Esophagus squamous epithelium (tissue), 5 donors: ENCODE measurements at regions not wholly inside any gene's neighbourhood (a gene's known extent, or its start where the extent isn't known, plus 50 kb on each side); places are given as distances from the start of the nearest gene placed in this dataset.

Source experiments
- DNase-seq: peaks from one replicate; lab custom pipeline; 2025; lab: John Stamatoyannopoulos, UW
- H3K27ac ChIP-seq, 4 donors: fragments of 200-600 bp; sonication (generic); one replicate each; pipeline ENCODE4 v1.5.1; 2016 to 2019; ENCODE audit warnings: mild to moderate bottlenecking in 1 of 4
- H3K27me3 ChIP-seq, 4 donors: fragments of 200-600 bp; sonication (generic); 1 replicate in 3 of 4; 2 replicates in 1 of 4; pipeline versions ENCODE4 v1.5.1 to v1.6.0; 2017 to 2021; ENCODE audit warnings: antibody characterized with exemption in 1 of 4
- H3K36me3 ChIP-seq, 3 donors: fragments of 200-600 bp; sonication (generic); one replicate each; pipeline ENCODE4 v1.5.1; 2016 to 2019
- H3K4me1 ChIP-seq, 3 donors: fragments of 200-600 bp; sonication (generic); one replicate each; pipeline ENCODE4 v1.5.1; 2017 to 2019
- H3K4me3 ChIP-seq, 4 donors: fragments of 200-600 bp; sonication (generic); 1 replicate in 3 of 4; 2 replicates in 1 of 4; pipeline ENCODE4 v1.5.1; 2016 to 2019; ENCODE audit warnings: mild to moderate bottlenecking in 2 of 4, moderate library complexity in 1 of 4
- H3K9me3 ChIP-seq, 3 donors: fragments of 200-600 bp; sonication (generic); one replicate each; pipeline ENCODE4 v1.5.1; 2016 to 2019
- POLR2A ChIP-seq, 4 donors: fragments of 450-650 bp; IDR thresholded peaks; one replicate each; pipeline ENCODE4 v1.6.1; 2017; ENCODE audit warnings: antibody characterized with exemption in 4 of 4, mild to moderate bottlenecking in 4 of 4, moderate library complexity in 3 of 4
- WGBS, 2 donors: methylation state at CpG; one replicate each; pipeline ENCODE4 v1.1.5; 2018; 5-methylcytosine and 5-hydroxymethylcytosine counted together
- intact Hi-C: fragments of 100-400 bp; cut with DNase I; formaldehyde crosslinking; loops from one replicate; pipeline ENCODE4 v1.15.0; 2022
- TF ChIP-seq, protein P1 (sequence below), 6 experiments: fragments of 450-650 bp in 4 of 6; fragments of 200-600 bp in 2 of 6; sonication (generic) in 2 of 6; IDR thresholded peaks; one replicate each; pipeline ENCODE4 v1.5.1; 2016 to 2019; ENCODE audit warnings: antibody characterized with exemption in 6 of 6, mild to moderate bottlenecking in 4 of 6, moderate library complexity in 4 of 6
- donor health status: DM: yes; HTN: yes; CAD: no.

GRCh38 chr20:39645131-39645530, 683.0 kb downstream of the DHX35 start:
- TF ChIP-seq, protein P1, sequence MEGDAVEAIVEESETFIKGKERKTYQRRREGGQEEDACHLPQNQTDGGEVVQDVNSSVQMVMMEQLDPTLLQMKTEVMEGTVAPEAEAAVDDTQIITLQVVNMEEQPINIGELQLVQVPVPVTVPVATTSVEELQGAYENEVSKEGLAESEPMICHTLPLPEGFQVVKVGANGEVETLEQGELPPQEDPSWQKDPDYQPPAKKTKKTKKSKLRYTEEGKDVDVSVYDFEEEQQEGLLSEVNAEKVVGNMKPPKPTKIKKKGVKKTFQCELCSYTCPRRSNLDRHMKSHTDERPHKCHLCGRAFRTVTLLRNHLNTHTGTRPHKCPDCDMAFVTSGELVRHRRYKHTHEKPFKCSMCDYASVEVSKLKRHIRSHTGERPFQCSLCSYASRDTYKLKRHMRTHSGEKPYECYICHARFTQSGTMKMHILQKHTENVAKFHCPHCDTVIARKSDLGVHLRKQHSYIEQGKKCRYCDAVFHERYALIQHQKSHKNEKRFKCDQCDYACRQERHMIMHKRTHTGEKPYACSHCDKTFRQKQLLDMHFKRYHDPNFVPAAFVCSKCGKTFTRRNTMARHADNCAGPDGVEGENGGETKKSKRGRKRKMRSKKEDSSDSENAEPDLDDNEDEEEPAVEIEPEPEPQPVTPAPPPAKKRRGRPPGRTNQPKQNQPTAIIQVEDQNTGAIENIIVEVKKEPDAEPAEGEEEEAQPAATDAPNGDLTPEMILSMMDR (IDR thresholded peaks at IDR 0.05), result no peak
- TF ChIP-seq POLR2A (IDR thresholded peaks at IDR 0.05), result no peak
- Histone ChIP-seq H3K36me3 (no peaks in the 10 kb centered on the region), H3K27ac (no peak overlapping the region), H3K27me3 (no peaks in the 10 kb centered on the region), H3K4me3 (no peak overlapping the region), H3K9me3 (no peaks in the 10 kb centered on the region), H3K4me1 (peaks cover 0 to 13% (median 0%) of the 10 kb centered on the region in 3 donors)
- intact Hi-C loops, result no loop called here
- DNase-seq, result no peak
- WGBS, 2 donors, result 0 to 6% methylated on average over 2 of the region's 3 CpGs

DNA sequence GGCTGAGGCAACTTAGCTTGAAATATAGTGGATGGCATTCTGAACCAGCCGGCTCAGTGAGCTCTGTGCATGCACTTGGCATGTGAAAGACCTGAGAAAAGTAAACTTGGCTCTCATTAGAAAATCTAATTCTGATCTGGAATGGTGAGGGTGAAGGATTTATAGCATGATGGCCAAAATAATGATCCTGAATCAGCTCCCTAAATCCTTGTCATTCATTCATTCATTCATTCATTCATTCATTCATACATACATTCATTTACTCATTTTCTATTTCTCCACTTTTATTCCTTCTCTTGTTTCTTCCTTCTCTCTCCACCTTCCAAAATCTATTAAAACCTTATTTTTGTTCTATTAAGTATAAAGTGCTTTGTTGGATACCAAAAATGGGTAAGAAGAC, 681.1 kb downstream of the DHX35 start:
- Histone ChIP-seq H3K27me3 (no peaks in the 10 kb centered on the region), H3K36me3 (no peaks in the 10 kb centered on the region), H3K4me1 (peaks cover 0 to 22% (median 0%) of the 10 kb centered on the region in 3 donors), H3K4me3 (no peak overlapping the region), H3K27ac (no peak overlapping the region), H3K9me3 (no peaks in the 10 kb centered on the region)
- no peak for DNase-seq
- intact Hi-C loops, result no loop called here
- TF ChIP-seq POLR2A (IDR thresholded peaks at IDR 0.05), result no peak
- TF ChIP-seq, protein P1 (IDR thresholded peaks at IDR 0.05), result no peak
- WGBS, 2 donors, result 29 to 68% methylated on average over 1 of the region's 1 CpG

- Histone ChIP-seq H3K9me3 (no peaks in the 10 kb centered on the region), H3K4me3 (no peak overlapping the region), H3K27ac (no peak overlapping the region), H3K4me1 (peaks cover 0 to 18% (median 0%) of the 10 kb centered on the region in 3 donors), H3K36me3 (no peaks in the 10 kb centered on the region), H3K27me3 (peaks cover 0 to 2% (median 0%) of the 10 kb centered on the region in 4 donors)
- TF ChIP-seq, protein P1 (IDR thresholded peaks at IDR 0.05), result no peak
- no peak for TF ChIP-seq POLR2A (IDR thresholded peaks at IDR 0.05)
- WGBS, 2 donors, result 59 to 75% methylated on average over 4 of the region's 4 CpGs
- intact Hi-C loops, result no loop called here
- no peak for DNase-seq
These were observed 679.3 kb downstream of the DHX35 start for GRCh38 chr20:39641423-39641822.

- DNase-seq, result no peak
- Histone ChIP-seq H3K4me3 (no peak overlapping the region), H3K9me3 (no peaks in the 10 kb centered on the region), H3K27ac (no peak overlapping the region), H3K36me3 (no peaks in the 10 kb centered on the region), H3K27me3 (peaks cover 0 to 3% (median 0%) of the 10 kb centered on the region in 4 donors), H3K4me1 (peaks cover 0 to 14% (median 0%) of the 10 kb centered on the region in 3 donors)
- TF ChIP-seq POLR2A (IDR thresholded peaks at IDR 0.05), result no peak
- TF ChIP-seq, protein P1 (IDR thresholded peaks at IDR 0.05), result no peak
- intact Hi-C loops, result no loop called here
- 92 to 99% methylated on average over 7 to 8 of the region's 8 CpGs for WGBS, 2 donors
These were observed 678.0 kb downstream of the DHX35 start for GRCh38 chr20:39640147-39640546.

DNA sequence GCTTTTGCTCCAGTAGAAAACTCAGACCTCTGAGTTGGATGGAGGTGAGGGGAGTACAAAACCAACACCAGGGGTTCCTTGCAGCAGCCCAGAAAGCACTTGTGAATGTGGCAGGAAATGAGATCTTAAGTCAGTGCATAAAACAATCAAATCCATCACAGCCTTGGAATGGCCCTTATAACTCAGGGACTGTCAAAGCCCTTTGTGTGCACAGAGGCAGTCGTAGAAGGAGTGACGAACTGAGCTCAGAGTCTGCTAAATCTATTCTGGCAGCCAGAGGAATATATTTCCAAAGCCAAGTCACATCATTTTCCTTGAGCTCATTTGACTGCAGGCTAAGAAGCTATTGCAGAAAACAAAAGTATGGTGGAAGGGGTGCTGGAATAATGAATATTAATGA, 676.6 kb downstream of the DHX35 start:
- intact Hi-C loops, result no loop called here

More for the DNA sequence above, 676.6 kb downstream of the DHX35 start:
- H3K36me3 ChIP-seq, result no peaks in the 10 kb centered on the region
- H3K9me3 ChIP-seq, result no peaks in the 10 kb centered on the region
- no peak overlapping the region for H3K27ac ChIP-seq
- WGBS, 2 donors, result 8 to 14% methylated on average over 2 of the region's 2 CpGs
- TF ChIP-seq POLR2A (IDR thresholded peaks at IDR 0.05), result no peak
- TF ChIP-seq, protein P1 (IDR thresholded peaks at IDR 0.05), result no peak
- H3K4me3 ChIP-seq, result no peak overlapping the region
- peaks cover 0 to 3% (median 0%) of the 10 kb centered on the region in 4 donors for H3K27me3 ChIP-seq
- H3K4me1 ChIP-seq, result peaks cover 0 to 16% (median 0%) of the 10 kb centered on the region in 3 donors
- no peak for DNase-seq
